Activated naive CD8-positive, alpha-beta T cell treated with anti-CD3 and anti-CD28 coated beads, Interleukin-2, amount 10 ng/mL, durations not matched to agents 7 days and 5 days (primary cell): ENCODE measurements at regions not wholly inside any gene's neighbourhood (a gene's known extent, or its start where the extent isn't known, plus 50 kb on each side); places are given as distances from the start of the nearest gene placed in this dataset.

Source experiments
- ATAC-seq: fragments of 150-1000 bp; cut with Tn5 transposase; one replicate; pipeline ENCODE4 v1.10.0; 2021; ENCODE audit warnings: low read depth, moderate library complexity
- POLR2A ChIA-PET: fragments of 350-600 bp; sonication (Branson Sonifier 250); formaldehyde crosslinking; loops from one replicate; lab custom pipeline; 2021; ENCODE audit warnings: antibody characterized with exemption; lab: Charles Lee
- DNase-seq: peaks from one replicate; pipeline ENCODE4 v3.0.0; 2021
- H3K27ac Mint-ChIP-seq: one replicate; pipeline ENCODE4 v1.8.0; 2022; ENCODE audit warnings: mild to moderate bottlenecking, mixed read lengths
- H3K27me3 Mint-ChIP-seq: one replicate; pipeline ENCODE4 v1.8.0; 2022; ENCODE audit warnings: mild to moderate bottlenecking, moderate library complexity, mixed read lengths
- H3K36me3 Mint-ChIP-seq: one replicate; pipeline ENCODE4 v1.8.0; 2021; ENCODE audit warnings: mild to moderate bottlenecking, mixed read lengths
- H3K4me1 Mint-ChIP-seq: one replicate; pipeline ENCODE4 v1.8.0; 2021; ENCODE audit warnings: mixed read lengths
- H3K4me3 Mint-ChIP-seq: one replicate; pipeline ENCODE4 v1.8.0; 2022; ENCODE audit warnings: mild to moderate bottlenecking, moderate library complexity, mixed read lengths
- H3K9me3 Mint-ChIP-seq: one replicate; pipeline ENCODE4 v1.8.0; 2021; ENCODE audit warnings: mixed read lengths

GRCh38 chr12:126780343-126780742 is 1486.6 kb upstream of the TMEM132C start:
- Mint-ChIP-seq H3K27ac (no peak overlapping the region), H3K9me3 (peaks cover 1% of the 10 kb centered on the region), H3K36me3 (no peaks in the 10 kb centered on the region), H3K4me3 (no peak overlapping the region), H3K4me1 (no peaks in the 10 kb centered on the region), H3K27me3 (peaks cover 3% of the 10 kb centered on the region)
- DNase-seq: no peak
- ATAC-seq: no peak
- POLR2A ChIA-PET: no interaction called here

GRCh38 chr12:126781593-126781992 is 1485.4 kb upstream of the TMEM132C start:
- no peaks in the 10 kb centered on the region for H3K4me1 Mint-ChIP-seq
- no peak overlapping the region for H3K27ac Mint-ChIP-seq
- no peaks in the 10 kb centered on the region for H3K9me3 Mint-ChIP-seq
- peaks cover 3% of the 10 kb centered on the region for H3K27me3 Mint-ChIP-seq
- H3K36me3 Mint-ChIP-seq: no peaks in the 10 kb centered on the region
- POLR2A ChIA-PET: no interaction called here
- no peak overlapping the region for H3K4me3 Mint-ChIP-seq
- ATAC-seq: no peak
- DNase-seq: no peak

- ATAC-seq (no peak), DNase-seq (no peak)
- H3K27ac Mint-ChIP-seq: no peak overlapping the region
- POLR2A ChIA-PET: no interaction called here
- H3K36me3 Mint-ChIP-seq: no peaks in the 10 kb centered on the region
- no peaks in the 10 kb centered on the region for H3K9me3 Mint-ChIP-seq
- H3K4me1 Mint-ChIP-seq: no peaks in the 10 kb centered on the region
- peaks cover 3% of the 10 kb centered on the region for H3K27me3 Mint-ChIP-seq
- H3K4me3 Mint-ChIP-seq: no peak overlapping the region
Observed at GRCh38 chr12:126782083-126782482, 1484.9 kb upstream of the TMEM132C start.

GRCh38 chr12:126784328-126784921 is 1482.5 kb upstream of the TMEM132C start:
- no peak overlapping the region for H3K4me3 Mint-ChIP-seq
- ATAC-seq (no peak), DNase-seq (no peak)
- peaks cover 3% of the 10 kb centered on the region for H3K27me3 Mint-ChIP-seq
- POLR2A ChIA-PET: no interaction called here
- H3K4me1 Mint-ChIP-seq: no peaks in the 10 kb centered on the region
- H3K36me3 Mint-ChIP-seq: no peaks in the 10 kb centered on the region
- H3K27ac Mint-ChIP-seq: no peak overlapping the region
- H3K9me3 Mint-ChIP-seq: no peaks in the 10 kb centered on the region

GRCh38 chr12:126789963-126790362 is 1477.0 kb upstream of the TMEM132C start:
- Mint-ChIP-seq H3K27ac (no peak overlapping the region), H3K36me3 (no peaks in the 10 kb centered on the region), H3K4me1 (no peaks in the 10 kb centered on the region), H3K9me3 (no peaks in the 10 kb centered on the region), H3K4me3 (no peak overlapping the region), H3K27me3 (no peaks in the 10 kb centered on the region)
- ATAC-seq (no peak), DNase-seq (no peak)
- POLR2A ChIA-PET: no interaction called here

GRCh38 chr12:126791122-126791521 is 1475.8 kb upstream of the TMEM132C start:
- H3K4me1 Mint-ChIP-seq: no peaks in the 10 kb centered on the region
- no peak for ATAC-seq
- H3K27ac Mint-ChIP-seq: no peak overlapping the region
- H3K36me3 Mint-ChIP-seq: no peaks in the 10 kb centered on the region
- POLR2A ChIA-PET: no interaction called here
- no peaks in the 10 kb centered on the region for H3K9me3 Mint-ChIP-seq
- no peaks in the 10 kb centered on the region for H3K27me3 Mint-ChIP-seq
- no peak for DNase-seq
- H3K4me3 Mint-ChIP-seq: no peak overlapping the region

GRCh38 chr12:126792411-126792810 is 1474.6 kb upstream of the TMEM132C start:
- no peak overlapping the region for H3K27ac Mint-ChIP-seq
- POLR2A ChIA-PET: no interaction called here
- H3K27me3 Mint-ChIP-seq: no peaks in the 10 kb centered on the region
- no peak for ATAC-seq
- DNase-seq: no peak
- H3K4me3 Mint-ChIP-seq: no peak overlapping the region
- H3K9me3 Mint-ChIP-seq: no peaks in the 10 kb centered on the region
- no peaks in the 10 kb centered on the region for H3K36me3 Mint-ChIP-seq
- H3K4me1 Mint-ChIP-seq: no peaks in the 10 kb centered on the region

GRCh38 chr12:126797525-126797924 is 1469.4 kb upstream of the TMEM132C start:
- Mint-ChIP-seq H3K27ac (no peak overlapping the region), H3K4me3 (no peak overlapping the region), H3K36me3 (no peaks in the 10 kb centered on the region), H3K27me3 (no peaks in the 10 kb centered on the region), H3K4me1 (no peaks in the 10 kb centered on the region), H3K9me3 (no peaks in the 10 kb centered on the region)
- ATAC-seq: no peak
- POLR2A ChIA-PET: no interaction called here
- no peak for DNase-seq

GRCh38 chr12:126798449-126798848 is 1468.5 kb upstream of the TMEM132C start:
- no peaks in the 10 kb centered on the region for H3K4me1 Mint-ChIP-seq
- H3K27me3 Mint-ChIP-seq: no peaks in the 10 kb centered on the region
- H3K9me3 Mint-ChIP-seq: no peaks in the 10 kb centered on the region
- ATAC-seq (no peak), DNase-seq (no peak)
- no peaks in the 10 kb centered on the region for H3K36me3 Mint-ChIP-seq
- no peak overlapping the region for H3K4me3 Mint-ChIP-seq
- POLR2A ChIA-PET: no interaction called here
- H3K27ac Mint-ChIP-seq: no peak overlapping the region

GRCh38 chr12:126807312-126807865 is 1459.6 kb upstream of the TMEM132C start:
- no peak overlapping the region for H3K4me3 Mint-ChIP-seq
- H3K36me3 Mint-ChIP-seq: no peaks in the 10 kb centered on the region
- H3K9me3 Mint-ChIP-seq: no peaks in the 10 kb centered on the region
- no peak for DNase-seq
- H3K27ac Mint-ChIP-seq: no peak overlapping the region
- POLR2A ChIA-PET: no interaction called here
- H3K27me3 Mint-ChIP-seq: no peaks in the 10 kb centered on the region
- no peak for ATAC-seq
- H3K4me1 Mint-ChIP-seq: no peaks in the 10 kb centered on the region

GRCh38 chr12:126811391-126811790 is 1455.6 kb upstream of the TMEM132C start:
- peaks cover 2% of the 10 kb centered on the region for H3K9me3 Mint-ChIP-seq
- no peaks in the 10 kb centered on the region for H3K27me3 Mint-ChIP-seq
- no peaks in the 10 kb centered on the region for H3K36me3 Mint-ChIP-seq
- DNase-seq (no peak), ATAC-seq (no peak)
- no peak overlapping the region for H3K4me3 Mint-ChIP-seq
- no peaks in the 10 kb centered on the region for H3K4me1 Mint-ChIP-seq
- POLR2A ChIA-PET: no interaction called here
- no peak overlapping the region for H3K27ac Mint-ChIP-seq

- POLR2A ChIA-PET: no interaction called here
- no peaks in the 10 kb centered on the region for H3K27me3 Mint-ChIP-seq
- no peak overlapping the region for H3K4me3 Mint-ChIP-seq
- H3K9me3 Mint-ChIP-seq: peaks cover 11% of the 10 kb centered on the region
- ATAC-seq (no peak), DNase-seq (no peak)
- no peak overlapping the region for H3K27ac Mint-ChIP-seq
- H3K4me1 Mint-ChIP-seq: no peaks in the 10 kb centered on the region
- no peaks in the 10 kb centered on the region for H3K36me3 Mint-ChIP-seq
Observed at GRCh38 chr12:126819554-126819953, 1447.4 kb upstream of the TMEM132C start.

GRCh38 chr12:126830778-126831680 is 1435.9 kb upstream of the TMEM132C start:
- H3K36me3 Mint-ChIP-seq: no peaks in the 10 kb centered on the region
- H3K9me3 Mint-ChIP-seq: peaks cover 1% of the 10 kb centered on the region
- no peak overlapping the region for H3K27ac Mint-ChIP-seq
- POLR2A ChIA-PET: no interaction called here
- ATAC-seq: no peak
- DNase-seq: no peak
- H3K4me3 Mint-ChIP-seq: no peak overlapping the region
- peaks cover 1% of the 10 kb centered on the region for H3K27me3 Mint-ChIP-seq
- H3K4me1 Mint-ChIP-seq: no peaks in the 10 kb centered on the region

GRCh38 chr12:126837697-126838096 is 1429.3 kb upstream of the TMEM132C start:
- DNase-seq (no peak), ATAC-seq (no peak)
- Mint-ChIP-seq H3K4me3 (no peak overlapping the region), H3K4me1 (no peaks in the 10 kb centered on the region), H3K9me3 (peaks cover 6% of the 10 kb centered on the region), H3K27ac (no peak overlapping the region), H3K36me3 (no peaks in the 10 kb centered on the region), H3K27me3 (no peaks in the 10 kb centered on the region)
- POLR2A ChIA-PET: no interaction called here
